ENCODE measurements at regions not wholly inside any gene's neighbourhood (a gene's known extent, or its start where the extent isn't known, plus 50 kb on each side); places are given as distances from the start of the nearest gene placed in this dataset.

DNA sequence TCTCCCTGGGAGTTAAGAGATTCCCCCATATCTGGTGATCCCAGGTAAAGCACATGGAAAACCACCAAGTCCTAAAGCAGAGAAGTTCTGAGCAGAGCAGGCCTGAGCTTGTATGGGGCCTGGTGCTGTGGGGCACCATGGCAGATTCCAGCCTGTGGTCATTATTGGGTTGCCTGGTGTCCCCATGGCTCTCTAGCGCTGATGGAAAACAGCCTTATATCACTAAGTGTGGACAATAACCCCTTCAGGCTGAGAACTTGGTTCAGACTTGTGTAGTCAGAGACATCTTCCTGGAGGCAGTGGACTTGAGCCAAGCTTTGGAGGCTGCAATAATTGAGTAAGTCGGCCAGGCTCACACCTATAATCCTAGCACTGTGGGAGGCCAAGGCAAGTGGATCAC, 96.8 kb downstream of the MCFD2 start:
- intact Hi-C loops (cut with DNase I; ENCODE audit: low total_unique reads) = no loop called here
- H3K27ac ChIP-seq = peak overlapping the region; percentile 68 to 90

DNA sequence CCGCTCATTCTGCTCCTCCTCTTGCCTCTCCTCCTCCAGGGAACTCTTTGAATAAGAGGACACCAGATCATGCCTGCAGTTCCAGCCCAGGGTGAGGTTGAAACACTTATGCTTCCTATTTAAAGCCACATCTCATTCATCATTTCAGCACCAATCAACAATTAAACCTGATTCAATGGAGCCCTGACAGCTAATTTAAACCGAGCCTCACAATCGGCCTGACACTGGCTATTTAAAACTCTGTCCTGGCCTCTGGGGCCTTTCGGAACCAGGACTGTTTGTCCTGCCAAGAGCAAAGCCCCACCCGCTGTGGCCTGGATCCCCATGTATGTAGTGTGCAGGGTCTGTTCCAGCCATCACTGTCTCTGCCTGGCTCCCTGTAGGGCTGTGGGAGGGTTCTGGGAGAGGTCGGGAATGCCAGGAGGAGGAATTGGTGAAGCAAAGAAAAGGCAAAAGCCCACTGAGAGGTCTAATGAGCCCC, 97.4 kb downstream of the MCFD2 start:
- TF ChIP-seq, protein P1, sequence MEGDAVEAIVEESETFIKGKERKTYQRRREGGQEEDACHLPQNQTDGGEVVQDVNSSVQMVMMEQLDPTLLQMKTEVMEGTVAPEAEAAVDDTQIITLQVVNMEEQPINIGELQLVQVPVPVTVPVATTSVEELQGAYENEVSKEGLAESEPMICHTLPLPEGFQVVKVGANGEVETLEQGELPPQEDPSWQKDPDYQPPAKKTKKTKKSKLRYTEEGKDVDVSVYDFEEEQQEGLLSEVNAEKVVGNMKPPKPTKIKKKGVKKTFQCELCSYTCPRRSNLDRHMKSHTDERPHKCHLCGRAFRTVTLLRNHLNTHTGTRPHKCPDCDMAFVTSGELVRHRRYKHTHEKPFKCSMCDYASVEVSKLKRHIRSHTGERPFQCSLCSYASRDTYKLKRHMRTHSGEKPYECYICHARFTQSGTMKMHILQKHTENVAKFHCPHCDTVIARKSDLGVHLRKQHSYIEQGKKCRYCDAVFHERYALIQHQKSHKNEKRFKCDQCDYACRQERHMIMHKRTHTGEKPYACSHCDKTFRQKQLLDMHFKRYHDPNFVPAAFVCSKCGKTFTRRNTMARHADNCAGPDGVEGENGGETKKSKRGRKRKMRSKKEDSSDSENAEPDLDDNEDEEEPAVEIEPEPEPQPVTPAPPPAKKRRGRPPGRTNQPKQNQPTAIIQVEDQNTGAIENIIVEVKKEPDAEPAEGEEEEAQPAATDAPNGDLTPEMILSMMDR (IDR thresholded peaks at IDR 0.05) = peak in 1 of 2 experiments; percentile 7
- intact Hi-C loops (cut with DNase I; ENCODE audit: low total_unique reads) = no loop called here
- Histone ChIP-seq H3K36me3 (no peaks in the 10 kb centered on the region), H3K27me3 (no peaks in the 10 kb centered on the region), H3K4me3 (no peak overlapping the region), H3K9me3 (no peaks in the 10 kb centered on the region), H3K4me1 (peaks cover 0 to 59% (median 50%) of the 10 kb centered on the region in 4 donors), H3K27ac (peak overlapping the region; percentile 68 to 90)
- peak; percentile 94 to 97 for DNase-seq

More for the DNA sequence above, 96.8 kb downstream of the MCFD2 start:
- TF ChIP-seq, protein P1 (IDR thresholded peaks at IDR 0.05) = no peak
- H3K4me3 ChIP-seq = no peak overlapping the region
- H3K4me1 ChIP-seq = peaks cover 0 to 52% (median 44%) of the 10 kb centered on the region in 4 donors
- no peaks in the 10 kb centered on the region for H3K36me3 ChIP-seq
- no peaks in the 10 kb centered on the region for H3K27me3 ChIP-seq
- H3K9me3 ChIP-seq = no peaks in the 10 kb centered on the region
- DNase-seq = peak; percentile 17 to 62

DNA sequence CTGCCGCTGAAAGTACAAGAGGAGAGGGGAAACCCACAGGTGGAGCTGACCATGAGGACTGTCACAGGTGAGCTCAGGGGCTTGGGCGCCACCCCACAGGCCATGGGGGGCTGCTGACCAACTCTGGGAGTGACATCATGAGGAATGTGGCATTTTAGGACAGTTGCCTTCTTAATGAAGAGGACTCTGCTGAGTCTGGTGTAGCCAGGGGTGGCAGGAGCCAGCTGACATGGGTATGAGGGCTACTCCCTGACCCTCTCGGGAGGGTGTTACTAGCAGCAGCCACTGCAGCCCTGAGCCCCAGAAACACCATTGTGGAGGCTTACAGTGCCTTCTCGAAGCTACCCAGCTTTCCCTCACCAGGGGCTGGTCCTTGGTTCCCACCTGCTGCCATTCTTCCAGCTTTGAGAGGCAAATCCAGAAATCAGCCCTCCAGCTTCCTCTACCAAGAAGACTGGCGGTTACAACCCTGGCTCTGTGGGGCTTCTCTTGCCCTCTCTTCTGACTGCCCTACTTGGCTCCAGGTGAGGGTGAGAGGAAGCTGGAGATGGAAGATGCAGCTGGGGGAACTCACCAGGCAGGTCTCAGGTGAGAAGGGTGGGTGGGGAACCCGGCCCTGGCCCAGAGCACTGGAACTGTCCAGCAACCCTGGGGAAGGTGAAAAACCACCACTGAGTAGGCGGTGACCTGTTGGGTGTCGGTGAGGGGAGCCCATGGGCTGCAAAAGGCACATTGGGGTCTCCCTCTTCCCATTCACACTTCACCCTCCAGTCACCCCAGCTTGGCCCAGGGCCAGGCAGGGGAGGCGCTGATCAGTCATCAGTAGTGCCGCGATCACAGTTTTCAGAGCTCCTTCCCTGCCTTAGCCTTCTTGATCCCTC, 98.5 kb downstream of the MCFD2 start:
- H3K4me1 ChIP-seq = peaks cover 0 to 70% (median 61%) of the 10 kb centered on the region in 4 donors
- H3K36me3 ChIP-seq = no peaks in the 10 kb centered on the region
- peak in 1 of 2 donors; percentile 65 for DNase-seq
- peak overlapping the region; percentile 68 to 90 for H3K27ac ChIP-seq
- no peaks in the 10 kb centered on the region for H3K27me3 ChIP-seq
- intact Hi-C loops (cut with DNase I; ENCODE audit: low total_unique reads) = no loop called here
- no peak overlapping the region for H3K4me3 ChIP-seq
- no peaks in the 10 kb centered on the region for H3K9me3 ChIP-seq
- TF ChIP-seq, protein P1 (IDR thresholded peaks at IDR 0.05) = no peak

DNA sequence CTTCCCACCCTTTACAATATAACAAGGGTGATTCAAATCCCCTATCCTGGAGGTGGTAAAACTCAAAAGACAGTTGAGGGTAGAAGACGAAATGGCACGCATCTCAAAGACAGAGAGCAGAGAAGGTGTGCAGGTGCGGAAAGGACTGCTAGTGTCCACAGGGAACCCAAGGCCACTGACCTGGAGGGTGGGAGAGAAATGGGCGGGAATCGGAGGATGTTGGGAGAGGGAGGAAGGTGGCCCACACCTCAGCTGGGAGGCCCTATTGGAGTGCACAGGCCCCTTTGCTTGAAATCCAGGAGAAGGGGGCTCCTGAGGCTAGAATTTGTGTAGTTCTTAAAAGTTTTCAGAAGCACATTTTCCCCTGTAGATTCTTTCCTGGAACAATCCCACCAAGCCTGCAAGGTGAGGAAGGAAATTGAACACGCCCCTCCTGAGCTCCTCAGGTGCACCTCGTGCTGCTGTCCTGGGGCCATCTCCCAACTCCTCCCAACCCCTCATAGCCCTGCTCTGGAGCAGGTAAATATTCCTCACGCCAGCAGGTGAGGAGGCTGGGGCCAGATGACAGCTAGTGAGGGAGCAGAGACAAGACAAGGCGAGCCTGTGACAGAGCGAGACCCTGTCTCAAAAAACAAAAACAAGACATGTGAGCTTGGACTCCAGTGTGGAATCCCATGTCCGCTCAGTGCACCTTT, 99.3 kb downstream of the MCFD2 start:
- no peaks in the 10 kb centered on the region for H3K9me3 ChIP-seq
- intact Hi-C loops (cut with DNase I; ENCODE audit: low total_unique reads) = no loop called here
- H3K4me1 ChIP-seq = peaks cover 0 to 78% (median 67%) of the 10 kb centered on the region in 4 donors
- H3K36me3 ChIP-seq = no peaks in the 10 kb centered on the region
- TF ChIP-seq, protein P1 (IDR thresholded peaks at IDR 0.05) = no peak
- H3K27me3 ChIP-seq = no peaks in the 10 kb centered on the region
- DNase-seq = peak in 1 of 2 donors; percentile 56
- H3K27ac ChIP-seq = peak overlapping the region; percentile 68 to 90
- H3K4me3 ChIP-seq = no peak overlapping the region

DNA sequence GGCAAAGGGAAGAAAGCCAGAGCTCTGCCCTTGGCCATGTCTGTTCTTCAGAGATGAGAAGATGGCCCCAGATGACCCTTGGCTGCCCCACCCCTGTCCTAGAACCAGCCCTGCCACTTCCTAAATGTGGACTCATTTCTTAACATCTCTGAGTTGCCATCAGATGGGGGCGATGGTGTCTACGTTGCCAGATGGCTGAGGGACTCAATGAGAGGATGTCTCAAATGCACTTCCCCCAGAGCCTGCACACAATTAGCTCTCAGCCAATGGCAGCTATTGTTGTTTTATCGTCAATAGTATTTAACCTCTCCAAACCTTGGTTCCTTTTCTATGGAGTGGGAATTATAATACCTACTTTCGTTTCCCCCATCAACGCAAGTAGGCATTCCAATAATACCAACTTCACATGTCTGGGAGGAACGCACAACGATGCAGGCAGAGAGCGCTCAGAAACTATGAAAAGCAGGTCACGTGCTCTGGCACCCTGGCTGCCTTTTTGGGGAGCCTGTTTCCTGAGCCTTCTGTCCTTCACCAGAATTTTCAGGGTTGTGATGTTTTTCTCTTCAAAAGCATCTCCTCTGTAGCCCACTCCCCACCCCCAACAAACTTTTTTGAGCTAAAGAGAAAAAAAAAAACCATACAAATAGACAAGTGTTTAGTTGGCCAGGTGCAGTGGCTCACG, 100.3 kb downstream of the MCFD2 start:
- no peaks in the 10 kb centered on the region for H3K9me3 ChIP-seq
- TF ChIP-seq, protein P1 (IDR thresholded peaks at IDR 0.05) = no peak
- no peaks in the 10 kb centered on the region for H3K27me3 ChIP-seq
- H3K4me1 ChIP-seq = peaks cover 0 to 78% (median 67%) of the 10 kb centered on the region in 4 donors
- H3K27ac ChIP-seq = peak overlapping the region; percentile 89 to 90
- H3K4me3 ChIP-seq = no peak overlapping the region
- no peaks in the 10 kb centered on the region for H3K36me3 ChIP-seq
- peak in 1 of 2 donors; percentile 65 for DNase-seq
- intact Hi-C loops (cut with DNase I; ENCODE audit: low total_unique reads) = no loop called here

All from tibial artery (tissue), 4 donors.